Stimulated activated CD8-positive, alpha-beta memory T cell treated with anti-CD3 and anti-CD28 coated beads, Interleukin-15, amount 100 ng/mL, for 24 hours (primary cell): ENCODE measurements at regions not wholly inside any gene's neighbourhood (a gene's known extent, or its start where the extent isn't known, plus 50 kb on each side); places are given as distances from the start of the nearest gene placed in this dataset.

Experiments
- DNase-seq: peaks from one replicate; pipeline ENCODE4 v3.0.0-alpha.2; 2020; ENCODE audit warnings: low read depth

GRCh38 chr21:24894324-24894723 is 713.0 kb downstream of the MRPL39 start:
- no peak for DNase-seq

GRCh38 chr21:24890021-24890420 is 717.3 kb downstream of the MRPL39 start:
- no peak for DNase-seq

- DNase-seq: no peak
Observed at GRCh38 chr21:24881506-24881905, 725.8 kb downstream of the MRPL39 start.

GRCh38 chr21:24870633-24871032 is 736.6 kb downstream of the MRPL39 start:
- no peak for DNase-seq

- no peak for DNase-seq
Observed at GRCh38 chr21:24869862-24870261, 737.4 kb downstream of the MRPL39 start.

GRCh38 chr21:24868117-24868516 is 739.2 kb downstream of the MRPL39 start:
- DNase-seq: no peak

- no peak for DNase-seq
Observed at GRCh38 chr21:24861471-24861870, 745.8 kb downstream of the MRPL39 start.

GRCh38 chr21:24856326-24856725 is 751.0 kb downstream of the MRPL39 start:
- DNase-seq: no peak

GRCh38 chr21:24852610-24853195 is 754.6 kb downstream of the MRPL39 start:
- DNase-seq: no peak

GRCh38 chr21:24850121-24850520 is 757.2 kb downstream of the MRPL39 start:
- DNase-seq: no peak

- DNase-seq: no peak
Observed at GRCh38 chr21:24844671-24845070, 762.6 kb downstream of the MRPL39 start.

- no peak for DNase-seq
Observed at GRCh38 chr21:24840287-24840686, 767.0 kb downstream of the MRPL39 start.

GRCh38 chr21:24832961-24833360 is 774.3 kb downstream of the MRPL39 start:
- no peak for DNase-seq

- DNase-seq: no peak
Observed at GRCh38 chr21:24829397-24829796, 777.9 kb downstream of the MRPL39 start.

- no peak for DNase-seq
Observed at GRCh38 chr21:24826822-24827221, 780.5 kb downstream of the MRPL39 start.

- no peak for DNase-seq
Observed at GRCh38 chr21:24825348-24825747, 781.9 kb downstream of the MRPL39 start.

- no peak for DNase-seq
Observed at GRCh38 chr21:24824209-24824608, 783.1 kb downstream of the MRPL39 start.

- DNase-seq: no peak
Observed at GRCh38 chr21:24823247-24823646, 784.0 kb downstream of the MRPL39 start.

GRCh38 chr21:24785033-24785432 is 822.2 kb downstream of the MRPL39 start:
- no peak for DNase-seq

GRCh38 chr21:24781146-24781545 is 826.1 kb downstream of the MRPL39 start:
- no peak for DNase-seq

GRCh38 chr21:24759348-24760075 is 847.8 kb downstream of the MRPL39 start:
- DNase-seq: no peak

- no peak for DNase-seq
Observed at GRCh38 chr21:24738063-24738462, 869.2 kb downstream of the MRPL39 start.

GRCh38 chr21:24737296-24737850 is 869.9 kb downstream of the MRPL39 start:
- no peak for DNase-seq

GRCh38 chr21:24730661-24731060 is 876.6 kb downstream of the MRPL39 start:
- DNase-seq: no peak
